Activated gamma-delta T cell treated with Interleukin-2 at 50 U/mL for 16 hours (primary cell): ENCODE measurements at regions not wholly inside any gene's neighbourhood (a gene's known extent, or its start where the extent isn't known, plus 50 kb on each side); places are given as distances from the start of the nearest gene placed in this dataset.
"Not testable (repeated sequence)": the region's sequence is repeated elsewhere in the genome, so short reads cannot be mapped to it uniquely, and the experiment has no call there.

Experiments
- DNase-seq: peaks from one replicate; pipeline ENCODE4 v3.0.0-alpha.2; 2020

- no peak for DNase-seq
These were observed 132.9 kb upstream of the LRIG1 start for GRCh38 chr3:66633402-66634381.

- no peak for DNase-seq
These were observed 137.9 kb upstream of the LRIG1 start for GRCh38 chr3:66638717-66639116.

- no peak for DNase-seq
These were observed 139.1 kb upstream of the LRIG1 start for GRCh38 chr3:66639809-66640356.

DNA sequence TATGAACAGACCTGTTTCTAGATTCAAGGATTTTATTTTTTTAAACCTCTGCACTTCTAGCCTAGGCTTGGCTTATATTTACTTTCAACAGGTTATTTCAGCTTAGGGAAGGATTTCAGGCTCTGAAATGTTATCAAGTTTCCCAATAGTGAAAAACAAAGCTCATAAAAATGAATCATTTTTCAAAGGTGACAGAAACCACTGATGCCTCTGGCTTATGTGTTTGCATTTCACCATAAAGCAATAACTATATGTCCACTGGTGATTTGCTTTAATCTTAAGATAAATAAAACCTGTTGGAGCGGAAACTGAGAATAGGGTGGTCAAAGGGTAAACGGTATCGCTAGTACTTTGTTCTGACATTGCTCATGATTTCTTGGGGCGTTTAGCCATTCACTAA, 141.2 kb upstream of the LRIG1 start:
- DNase-seq, result no peak

GRCh38 chr3:66642484-66642883, 141.7 kb upstream of the LRIG1 start:
- no peak for DNase-seq

DNA sequence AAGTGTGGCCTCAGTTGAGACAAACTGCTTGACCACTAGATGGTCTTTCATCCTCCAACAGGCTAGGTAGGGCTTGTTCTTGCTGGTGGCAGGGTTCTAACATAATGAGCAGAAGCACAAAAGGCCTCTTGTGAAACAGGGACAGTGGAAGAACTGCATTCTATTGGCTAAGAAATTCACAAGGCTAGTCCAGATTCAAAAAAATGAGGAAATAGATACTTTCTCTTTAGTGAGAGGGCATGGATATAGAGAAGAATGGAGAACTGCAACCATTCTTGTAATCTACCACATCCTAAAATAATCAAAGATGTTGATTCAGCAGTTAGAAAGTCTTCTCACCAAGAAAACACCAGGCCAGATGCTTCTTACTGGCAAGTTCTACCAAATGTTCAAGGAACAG, 143.7 kb upstream of the LRIG1 start:
- no peak for DNase-seq

DNA sequence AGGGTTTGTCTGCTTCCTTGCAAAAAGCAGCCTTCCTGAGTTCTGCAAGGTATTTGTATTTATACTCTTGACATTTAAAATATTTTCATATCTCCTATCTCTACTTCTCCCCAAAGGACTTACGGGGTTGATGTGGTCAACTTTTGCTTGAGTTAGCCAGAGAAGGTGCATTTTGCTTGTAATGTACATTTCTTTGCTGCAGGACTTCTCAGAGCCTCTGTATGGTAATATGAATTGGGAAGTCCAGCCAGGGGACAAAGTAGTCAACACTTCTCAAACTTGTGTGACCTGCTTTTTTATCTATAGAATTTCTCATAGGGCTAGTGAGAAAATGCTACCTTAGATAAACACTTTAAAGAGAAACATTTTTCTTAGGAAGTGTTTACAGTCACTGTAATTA, 148.2 kb upstream of the LRIG1 start:
- no peak for DNase-seq

DNA sequence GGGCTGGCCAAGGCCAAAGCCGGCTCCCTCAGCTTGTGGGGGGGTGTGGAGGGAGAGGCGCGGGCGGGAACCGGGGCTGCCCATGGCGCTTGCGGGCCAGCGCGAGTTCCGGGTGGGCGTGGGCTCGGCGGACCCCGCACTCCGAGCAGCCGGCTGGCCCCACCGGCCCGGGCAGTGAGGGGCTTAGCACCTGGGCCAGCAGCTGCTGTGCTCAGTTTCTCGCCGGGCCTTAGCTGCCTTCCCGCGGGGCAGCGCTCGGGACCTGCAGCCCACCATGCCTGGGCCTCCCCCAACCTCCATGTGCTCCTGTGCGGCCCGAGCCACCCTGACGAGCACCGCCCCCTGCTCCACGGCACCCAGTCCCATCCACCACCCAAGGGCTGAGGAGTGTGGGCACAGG, 150.7 kb upstream of the LRIG1 start:
- DNase-seq, result not testable (repeated sequence)

DNA sequence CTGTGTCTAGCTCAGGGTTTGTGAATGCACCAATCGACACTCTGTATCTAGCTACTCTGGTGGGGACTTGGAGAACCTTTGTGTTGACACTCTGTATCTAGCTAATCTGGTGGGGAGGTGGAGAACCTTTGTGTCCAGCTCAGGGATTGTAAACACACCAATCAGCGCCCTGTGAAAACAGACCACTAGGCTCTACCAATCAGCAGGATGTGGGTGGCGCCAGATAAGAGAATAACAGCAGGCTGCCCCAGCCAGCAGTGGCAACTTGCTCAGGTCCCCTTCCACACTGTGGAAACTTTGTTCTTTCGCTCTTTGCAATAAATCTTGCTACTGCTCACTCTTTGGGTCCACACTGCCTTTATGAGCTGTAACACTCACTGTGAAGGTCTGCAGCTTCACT, 151.3 kb upstream of the LRIG1 start:
- DNase-seq, result not testable (repeated sequence)

- DNase-seq, result no peak
These were observed 154.2 kb upstream of the LRIG1 start for GRCh38 chr3:66655044-66655443.

- DNase-seq, result no peak
These were observed 154.8 kb upstream of the LRIG1 start for GRCh38 chr3:66655671-66656070.

DNA sequence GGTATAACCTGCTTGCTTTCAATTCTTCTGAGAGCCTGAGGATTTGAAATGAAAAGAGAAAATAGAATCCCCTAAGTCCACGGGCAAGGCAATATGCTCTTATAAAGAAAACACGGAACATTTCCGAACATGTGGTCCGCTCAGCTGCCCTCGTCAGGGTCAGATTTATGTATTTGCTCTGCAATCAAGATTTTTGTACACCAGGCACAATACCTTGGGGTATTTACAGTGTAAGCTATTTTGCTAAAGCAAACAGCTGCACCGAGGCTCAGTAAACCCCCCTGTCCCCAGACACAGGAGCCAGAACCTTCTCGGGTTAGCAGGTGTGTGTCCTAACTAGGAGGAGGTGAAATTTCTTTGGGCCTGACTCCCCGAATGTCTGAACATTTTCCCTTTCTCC, 155.8 kb upstream of the LRIG1 start:
- DNase-seq, result no peak

DNA sequence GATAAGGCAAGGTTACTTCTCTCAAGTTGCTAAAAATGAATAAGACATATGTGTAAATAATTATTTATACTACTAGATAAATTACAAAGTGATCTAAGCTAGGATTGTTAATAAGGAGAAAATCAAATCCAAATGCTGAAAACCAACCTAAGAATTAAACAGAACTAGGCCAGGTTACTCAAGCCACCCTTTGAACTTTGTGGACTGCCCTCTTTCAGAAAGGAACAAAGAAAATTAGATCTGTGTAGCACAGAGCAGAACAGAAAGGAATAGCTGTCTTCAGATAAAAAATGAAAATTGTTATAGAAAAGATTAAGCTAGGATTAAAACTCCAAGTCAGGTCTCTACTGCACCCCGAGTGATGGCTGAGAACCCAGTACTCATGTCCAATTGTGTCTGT, 158.2 kb upstream of the LRIG1 start:
- DNase-seq, result no peak

DNA sequence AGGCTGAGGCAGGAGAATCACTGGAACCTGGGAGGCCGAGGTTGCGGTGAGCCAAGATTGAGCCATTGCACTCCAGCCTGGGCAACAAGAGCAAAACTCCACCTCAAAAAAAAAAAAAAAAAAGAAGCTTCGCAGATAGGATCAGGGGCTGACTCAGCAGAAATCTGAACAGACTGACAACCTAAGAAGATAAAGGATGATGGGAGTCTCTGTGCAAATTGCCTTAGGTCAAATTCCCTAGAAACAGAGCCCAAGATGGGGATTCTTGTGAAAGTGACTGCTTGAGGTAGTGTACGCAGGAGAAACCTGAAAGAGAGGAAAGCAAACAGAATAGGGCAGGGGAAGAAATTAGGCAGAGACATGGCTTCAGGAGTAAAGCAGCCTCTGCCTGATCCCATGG, 160.8 kb upstream of the LRIG1 start:
- DNase-seq, result no peak

DNA sequence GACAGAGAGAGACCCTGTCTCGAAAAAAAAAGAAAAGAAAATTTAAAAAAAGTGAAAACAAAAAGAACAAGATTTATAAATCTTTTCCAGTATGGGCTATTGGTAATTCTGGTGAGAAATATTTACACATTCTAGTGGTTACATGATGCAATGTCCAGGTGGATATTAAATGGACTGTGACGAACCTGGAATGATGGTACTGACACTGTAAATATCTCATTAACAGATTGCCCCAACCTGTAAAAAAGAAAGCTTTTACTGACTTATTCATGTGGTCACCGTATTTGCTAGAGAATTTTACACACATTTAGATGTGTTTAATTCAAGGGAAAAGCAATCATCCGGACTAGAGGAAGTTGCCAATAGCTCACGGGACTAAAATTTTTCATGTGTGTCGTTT, 162.1 kb upstream of the LRIG1 start:
- no peak for DNase-seq

DNA sequence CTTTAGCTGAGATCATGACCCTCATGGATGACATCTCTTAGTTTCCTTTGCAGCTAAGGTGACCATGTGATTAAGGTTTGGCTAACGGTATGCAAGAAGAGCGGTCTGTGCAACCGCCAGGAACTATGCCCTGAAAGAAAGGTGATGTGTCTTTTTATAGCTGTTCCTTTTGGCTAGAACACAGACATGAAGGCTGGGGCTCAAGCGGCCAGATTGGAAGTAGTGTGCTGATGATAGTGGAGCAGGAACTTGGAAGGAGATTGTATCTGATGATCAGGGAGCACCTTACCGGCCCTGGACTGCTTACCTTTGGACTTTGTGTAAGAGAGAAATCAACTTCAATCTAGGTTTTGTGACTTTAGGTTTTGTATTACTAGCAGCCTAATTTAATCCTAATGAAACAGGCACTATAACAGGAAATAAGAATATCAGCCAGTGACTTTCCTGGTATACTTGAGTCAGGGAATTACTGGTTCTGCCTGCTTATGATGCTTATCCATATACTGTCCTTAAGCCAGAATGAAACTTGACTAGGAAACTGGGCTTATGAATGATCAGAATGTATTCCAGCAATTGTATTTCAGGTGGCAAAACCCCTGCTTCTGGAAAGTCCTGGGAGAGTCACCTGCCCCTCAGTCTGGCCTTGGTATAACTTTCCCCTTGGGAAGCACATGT, 164.3 kb upstream of the LRIG1 start:
- DNase-seq, result no peak

GRCh38 chr3:66666362-66666761, 165.5 kb upstream of the LRIG1 start:
- DNase-seq, result no peak

GRCh38 chr3:66667263-66667662, 166.4 kb upstream of the LRIG1 start:
- DNase-seq, result no peak

GRCh38 chr3:66671291-66671690, 170.5 kb upstream of the LRIG1 start:
- no peak for DNase-seq

DNA sequence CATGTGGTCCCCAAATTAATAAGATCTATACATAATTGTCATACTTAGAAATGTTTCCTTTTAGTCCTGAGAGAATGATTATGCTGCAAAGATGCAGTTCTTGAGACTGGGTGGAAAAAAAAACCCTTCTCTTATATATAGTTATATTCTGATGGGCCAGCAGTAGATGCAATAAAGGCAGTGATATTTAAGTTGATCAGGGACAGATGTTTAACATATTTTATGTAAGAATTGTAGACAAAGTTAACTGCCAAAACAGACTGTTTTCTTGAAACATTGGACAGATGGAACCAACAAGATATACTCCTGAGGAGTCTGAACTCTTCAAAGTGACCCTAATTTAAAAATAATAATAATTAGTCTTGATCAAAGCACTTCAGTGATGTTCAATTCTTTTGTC, 172.0 kb upstream of the LRIG1 start:
- no peak for DNase-seq

DNA sequence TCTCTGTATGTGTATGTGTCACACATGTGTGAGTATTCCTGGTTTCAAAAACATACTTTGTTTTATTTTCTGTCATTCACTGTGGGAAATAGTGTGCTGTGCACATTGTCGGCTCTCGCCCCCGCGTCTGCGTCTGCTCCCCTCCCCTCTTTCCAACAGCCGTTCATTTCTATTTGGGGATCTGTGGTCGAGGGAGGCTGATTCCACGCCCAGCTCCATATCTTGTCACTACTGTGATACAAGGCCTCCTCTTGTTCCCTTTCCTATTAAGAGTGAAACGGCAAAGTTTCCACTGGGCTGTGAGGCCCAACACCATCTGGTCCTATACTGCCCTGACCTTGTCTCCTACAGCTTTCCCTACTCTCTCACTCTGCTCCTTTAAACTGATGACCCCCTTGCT, 172.5 kb upstream of the LRIG1 start:
- DNase-seq, result no peak

GRCh38 chr3:66675366-66675765, 174.5 kb upstream of the LRIG1 start:
- no peak for DNase-seq

- DNase-seq, result no peak
These were observed 191.4 kb upstream of the LRIG1 start for GRCh38 chr3:66692042-66692765.
